Panc1 (cell line): ENCODE measurements at regions not wholly inside any gene's neighbourhood (a gene's known extent, or its start where the extent isn't known, plus 50 kb on each side); places are given as distances from the start of the nearest gene placed in this dataset.
A peak's percentile ranks its signal among the peaks of the same experiment; 100 is the strongest.

Experiments used
- ATAC-seq: fragments of 200-7000 bp; cut with Tn5 transposase; 2 replicates; pipeline ENCODE4 v1.9.1; 2020; ENCODE audit warnings: mild to moderate bottlenecking, moderate library complexity
- BruUV-seq: library from RNA; stranded (reverse); fragments of 400-500 nt; replicated peaks from 2 replicates; lab custom pipeline; 2021; lab: Mats Ljungman, UMichigan
- CTCF ChIA-PET: fragments of 300-600 bp; sonication (Branson Sonifier 250); formaldehyde crosslinking; loops from one replicate; lab custom pipeline; 2022; ENCODE audit warnings: antibody characterized with exemption; lab: Charles Lee
- POLR2A ChIA-PET: fragments of 300-600 bp; sonication (Branson Sonifier 250); formaldehyde crosslinking; loops from one replicate; lab custom pipeline; 2022; ENCODE audit warnings: antibody characterized with exemption; lab: Charles Lee
- DNase-seq: peaks from one replicate; pipeline ENCODE4 v3.0.0-alpha.2; 2010; ENCODE audit warnings: low read depth, low spot score
- H3K27ac ChIP-seq: 2 replicates; pipeline ENCODE4 v1.5.1; 2011; ENCODE audit warnings: mild to moderate bottlenecking, low read length, inconsistent platforms
- H3K27me3 ChIP-seq: fragments of 200-500 bp; sonication (Bioruptor generic); 2 replicates; pipeline ENCODE4 v1.6.0; 2014; ENCODE audit warnings: low read length, inconsistent platforms; ENCODE audit not compliant: control insufficient read depth, insufficient read depth
- H3K36me3 ChIP-seq: fragments of 200-500 bp; sonication (Bioruptor generic); 2 replicates; pipeline ENCODE4 v1.5.1; 2014; ENCODE audit warnings: inconsistent platforms, mild to moderate bottlenecking, low read length, moderate library complexity; ENCODE audit not compliant: control insufficient read depth, insufficient read depth
- H3K4me1 ChIP-seq: 2 replicates; pipeline ENCODE4 v1.5.1; 2011; ENCODE audit warnings: inconsistent platforms, mild to moderate bottlenecking, low read length, moderate library complexity; ENCODE audit not compliant: control insufficient read depth, insufficient read depth
- H3K4me3 ChIP-seq, 2 experiments: 2 replicates each; pipeline ENCODE4 v1.5.1; 2011 to 2012; ENCODE audit warnings: low read depth in 2 of 2, low read length in 2 of 2, mild to moderate bottlenecking in 2 of 2, inconsistent platforms in 1 of 2, moderate library complexity in 1 of 2
- H3K9me3 ChIP-seq: fragments of 200-500 bp; sonication (Bioruptor generic); 2 replicates; pipeline ENCODE4 v1.5.1; 2014; ENCODE audit warnings: low read depth, mild to moderate bottlenecking, inconsistent platforms, low read length, moderate library complexity; ENCODE audit not compliant: control insufficient read depth, insufficient read depth
- POLR2AphosphoS5 ChIP-seq: IDR thresholded peaks from 2 replicates; pipeline ENCODE4 v1.6.1; 2012; ENCODE audit warnings: mild to moderate bottlenecking, low read depth, low read length, moderate library complexity
- SIN3A ChIP-seq: IDR thresholded peaks from 2 replicates; pipeline ENCODE4 v1.6.1; 2012; ENCODE audit warnings: low read depth, mild to moderate bottlenecking, low read length, moderate library complexity, borderline replicate concordance; ENCODE audit not compliant: insufficient read depth
- TCF7L2 ChIP-seq: IDR thresholded peaks from 2 replicates; pipeline ENCODE4 v1.6.1; 2011; ENCODE audit warnings: mild to moderate bottlenecking, low read depth, low read length, inconsistent platforms
- in situ Hi-C: cut with HindIII; loops from 2 replicates; pipeline ENCODE4 v1.10.0; 2016; ENCODE audit warnings: low sequenced_read_pairs, low pct_unique_long_range_greater_than_20kb
- intact Hi-C: fragments of 100-400 bp; cut with micrococcal nuclease; formaldehyde crosslinking; loops from one replicate; pipeline ENCODE4 v1.10.0; 2022; ENCODE audit not compliant: unreplicated experiment
- TF ChIP-seq, protein P1 (sequence below): fragments of 450-650 bp; IDR thresholded peaks from 2 replicates; pipeline ENCODE4 v1.5.1; 2017; ENCODE audit warnings: mild to moderate bottlenecking
- TF ChIP-seq, protein P2 (sequence below), 2 experiments: IDR thresholded peaks; 2 replicates each; pipeline ENCODE4 v1.6.1; 2011 to 2012; ENCODE audit warnings: low read depth in 2 of 2, control low read depth in 1 of 2, low read length in 1 of 2, mild to moderate bottlenecking in 1 of 2, moderate library complexity in 1 of 2; ENCODE audit not compliant: insufficient read depth in 1 of 2

DNA sequence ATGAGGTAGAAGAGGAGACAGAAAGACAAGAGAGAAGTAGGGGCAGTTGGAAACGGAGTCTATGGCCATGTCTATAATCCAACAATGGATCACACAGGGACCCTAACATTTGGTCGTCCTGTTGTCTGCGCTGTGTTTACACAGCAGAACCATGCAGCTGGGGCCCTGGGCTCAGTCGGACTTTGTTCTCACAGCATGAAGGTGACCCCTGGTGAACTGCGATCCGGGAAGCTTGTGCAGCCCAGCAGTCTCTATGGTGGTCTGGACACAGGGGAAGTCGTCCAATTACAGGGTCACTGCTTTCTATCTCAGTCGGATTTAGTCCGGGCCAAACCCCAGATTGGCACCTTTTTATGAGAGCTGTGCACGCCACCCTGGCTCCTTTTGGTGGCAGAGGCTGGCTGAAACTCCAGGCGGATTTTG, 153.6 kb downstream of the FOXA2 start:
- ChIA-PET POLR2A (no interaction called here), CTCF (no interaction called here)
- ATAC-seq: peak; percentile 54
- DNase-seq: no peak
- peak overlapping the region in 1 of 2 experiments; percentile 31; a peak in 1 of 4 replicates for H3K4me3 ChIP-seq
- no peaks in the 10 kb centered on the region for H3K27me3 ChIP-seq
- H3K36me3 ChIP-seq: no peaks in the 10 kb centered on the region
- intact Hi-C loops (loop anchor here (5.0 kb wide), 1 partner anchor 93 kb away; no protein-coding TSS in a partner anchor), in situ Hi-C loops (no loop called here)
- H3K27ac ChIP-seq: peak overlapping the region; percentile 15
- TF ChIP-seq, protein P1, sequence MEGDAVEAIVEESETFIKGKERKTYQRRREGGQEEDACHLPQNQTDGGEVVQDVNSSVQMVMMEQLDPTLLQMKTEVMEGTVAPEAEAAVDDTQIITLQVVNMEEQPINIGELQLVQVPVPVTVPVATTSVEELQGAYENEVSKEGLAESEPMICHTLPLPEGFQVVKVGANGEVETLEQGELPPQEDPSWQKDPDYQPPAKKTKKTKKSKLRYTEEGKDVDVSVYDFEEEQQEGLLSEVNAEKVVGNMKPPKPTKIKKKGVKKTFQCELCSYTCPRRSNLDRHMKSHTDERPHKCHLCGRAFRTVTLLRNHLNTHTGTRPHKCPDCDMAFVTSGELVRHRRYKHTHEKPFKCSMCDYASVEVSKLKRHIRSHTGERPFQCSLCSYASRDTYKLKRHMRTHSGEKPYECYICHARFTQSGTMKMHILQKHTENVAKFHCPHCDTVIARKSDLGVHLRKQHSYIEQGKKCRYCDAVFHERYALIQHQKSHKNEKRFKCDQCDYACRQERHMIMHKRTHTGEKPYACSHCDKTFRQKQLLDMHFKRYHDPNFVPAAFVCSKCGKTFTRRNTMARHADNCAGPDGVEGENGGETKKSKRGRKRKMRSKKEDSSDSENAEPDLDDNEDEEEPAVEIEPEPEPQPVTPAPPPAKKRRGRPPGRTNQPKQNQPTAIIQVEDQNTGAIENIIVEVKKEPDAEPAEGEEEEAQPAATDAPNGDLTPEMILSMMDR: no peak
- TF ChIP-seq TCF7L2 (no peak), POLR2AphosphoS5 (no peak), SIN3A (no peak)
- TF ChIP-seq, protein P2, sequence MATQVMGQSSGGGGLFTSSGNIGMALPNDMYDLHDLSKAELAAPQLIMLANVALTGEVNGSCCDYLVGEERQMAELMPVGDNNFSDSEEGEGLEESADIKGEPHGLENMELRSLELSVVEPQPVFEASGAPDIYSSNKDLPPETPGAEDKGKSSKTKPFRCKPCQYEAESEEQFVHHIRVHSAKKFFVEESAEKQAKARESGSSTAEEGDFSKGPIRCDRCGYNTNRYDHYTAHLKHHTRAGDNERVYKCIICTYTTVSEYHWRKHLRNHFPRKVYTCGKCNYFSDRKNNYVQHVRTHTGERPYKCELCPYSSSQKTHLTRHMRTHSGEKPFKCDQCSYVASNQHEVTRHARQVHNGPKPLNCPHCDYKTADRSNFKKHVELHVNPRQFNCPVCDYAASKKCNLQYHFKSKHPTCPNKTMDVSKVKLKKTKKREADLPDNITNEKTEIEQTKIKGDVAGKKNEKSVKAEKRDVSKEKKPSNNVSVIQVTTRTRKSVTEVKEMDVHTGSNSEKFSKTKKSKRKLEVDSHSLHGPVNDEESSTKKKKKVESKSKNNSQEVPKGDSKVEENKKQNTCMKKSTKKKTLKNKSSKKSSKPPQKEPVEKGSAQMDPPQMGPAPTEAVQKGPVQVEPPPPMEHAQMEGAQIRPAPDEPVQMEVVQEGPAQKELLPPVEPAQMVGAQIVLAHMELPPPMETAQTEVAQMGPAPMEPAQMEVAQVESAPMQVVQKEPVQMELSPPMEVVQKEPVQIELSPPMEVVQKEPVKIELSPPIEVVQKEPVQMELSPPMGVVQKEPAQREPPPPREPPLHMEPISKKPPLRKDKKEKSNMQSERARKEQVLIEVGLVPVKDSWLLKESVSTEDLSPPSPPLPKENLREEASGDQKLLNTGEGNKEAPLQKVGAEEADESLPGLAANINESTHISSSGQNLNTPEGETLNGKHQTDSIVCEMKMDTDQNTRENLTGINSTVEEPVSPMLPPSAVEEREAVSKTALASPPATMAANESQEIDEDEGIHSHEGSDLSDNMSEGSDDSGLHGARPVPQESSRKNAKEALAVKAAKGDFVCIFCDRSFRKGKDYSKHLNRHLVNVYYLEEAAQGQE (IDR thresholded peaks at IDR 0.05; ENCODE audit: insufficient read depth in 1 of 2, low read depth in 2 of 2, low read length in 1 of 2): no peak
- H3K9me3 ChIP-seq: peaks cover 2% of the 10 kb centered on the region; the same call in 1 of the 2 replicates
- BruUV-seq: no TSS peak
- H3K4me1 ChIP-seq: peaks cover 19% of the 10 kb centered on the region

DNA sequence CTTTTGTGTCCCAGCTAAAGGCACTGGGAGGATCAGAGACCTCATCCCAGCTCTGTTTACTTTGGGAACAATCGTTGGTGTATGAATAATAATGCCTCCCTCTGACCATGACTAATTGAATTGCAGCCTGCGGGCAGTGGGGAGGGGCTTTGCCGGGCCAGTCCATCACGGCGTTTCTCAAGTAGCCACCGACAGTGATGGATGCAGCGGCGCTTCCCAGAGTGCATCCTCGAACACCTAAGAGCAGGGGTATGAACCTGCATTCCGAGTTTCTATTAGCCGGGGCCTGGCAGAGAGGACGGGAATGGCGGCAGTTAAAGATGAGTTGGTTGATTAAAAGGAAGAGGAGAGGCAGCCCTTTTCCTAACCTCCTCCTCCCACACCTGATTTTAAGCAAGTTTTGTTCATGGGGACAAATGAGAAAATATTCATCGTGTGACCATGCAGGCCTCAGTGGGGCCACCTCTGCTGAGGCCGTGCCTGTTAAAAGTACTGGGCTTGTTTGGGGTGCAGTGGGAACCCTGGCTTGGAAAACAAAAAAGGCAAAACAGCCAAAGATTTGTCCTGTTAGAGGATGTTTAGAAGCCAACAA, 154.1 kb downstream of the FOXA2 start:
- H3K9me3 ChIP-seq: peaks cover 2% of the 10 kb centered on the region; the same call in 1 of the 2 replicates
- peak overlapping the region in 1 of 2 experiments; percentile 31; a peak in 2 of 4 replicates for H3K4me3 ChIP-seq
- in situ Hi-C loops: no loop called here
- H3K36me3 ChIP-seq: no peaks in the 10 kb centered on the region
- DNase-seq (peak; percentile 45), ATAC-seq (peak; percentile 89)
- no peak for TF ChIP-seq TCF7L2
- no peak; the same call in 1 of the 2 replicates for TF ChIP-seq POLR2AphosphoS5
- no peak for TF ChIP-seq SIN3A
- BruUV-seq: no TSS peak
- ChIA-PET POLR2A (no interaction called here), CTCF (no interaction called here)
- no peaks in the 10 kb centered on the region for H3K27me3 ChIP-seq
- H3K4me1 ChIP-seq: peaks cover 19% of the 10 kb centered on the region
- peak overlapping the region; percentile 15 for H3K27ac ChIP-seq
- intact Hi-C loops: loop anchor here (5.0 kb wide), 1 partner anchor 93 kb away; no protein-coding TSS in a partner anchor
